Adrenal gland (tissue), 9 donors: ENCODE measurements at regions not wholly inside any gene's neighbourhood (a gene's known extent, or its start where the extent isn't known, plus 50 kb on each side); places are given as distances from the start of the nearest gene placed in this dataset.

Experiments
- DNase-seq, 7 donors: peaks; one replicate each; pipeline ENCODE4 v3.0.0-alpha.2; 2019 to 2020
- H3K27ac ChIP-seq, 5 donors: fragments of 200-600 bp; sonication (generic) in 4 of 5; 1 replicate in 3 of 5; 2 replicates in 2 of 5; pipeline versions ENCODE4 v1.5.1 to v1.8.0; 2016 to 2020; ENCODE audit warnings: mild to moderate bottlenecking in 1 of 5
- H3K27me3 ChIP-seq: fragments of 200-600 bp; 2 replicates; pipeline ENCODE4 v1.8.0; 2021
- H3K36me3 ChIP-seq, 2 donors: fragments of 200-600 bp; replicated peaks in 1 of 2; 1 replicate in 1 of 2; 2 replicates in 1 of 2; pipeline versions ENCODE4 v1.5.1 to v1.8.0; 2018 to 2022
- H3K4me1 ChIP-seq, 2 donors: fragments of 200-600 bp; replicated peaks in 1 of 2; 1 replicate in 1 of 2; 2 replicates in 1 of 2; pipeline versions ENCODE4 v1.5.1 to v1.8.0; 2018 to 2021
- H3K4me3 ChIP-seq, 4 donors: fragments of 200-600 bp; sonication (generic) in 3 of 4; one replicate each; pipeline ENCODE4 v1.5.1; 2016 to 2018
- H3K9me3 ChIP-seq, 3 donors: fragments of 200-600 bp; sonication (generic) in 1 of 3; replicated peaks in 1 of 3; 1 replicate in 2 of 3; 2 replicates in 1 of 3; pipeline versions ENCODE4 v1.5.1 to v1.8.0; 2016 to 2021
- POLR2A ChIP-seq, 2 donors: fragments of 450-650 bp; IDR thresholded peaks; one replicate each; pipeline ENCODE4 v1.6.1; 2017; ENCODE audit warnings: antibody characterized with exemption in 2 of 2, mild to moderate bottlenecking in 2 of 2, moderate library complexity in 1 of 2
- WGBS, 4 donors: extraction: QIAGEN DNeasy Blood & Tissue Kit in 2 of 4; methylation state at CpG; one replicate each; pipeline versions ENCODE4 v1.1.5 to v1.1.7; 2013 to 2017; 5-methylcytosine and 5-hydroxymethylcytosine counted together
- intact Hi-C, 2 donors: fragments of 100-400 bp; cut with DNase I; formaldehyde crosslinking; loops; one replicate each; pipeline versions ENCODE4 v1.14.1 to v1.15.0; 2022 to 2023
- TF ChIP-seq, protein P1 (sequence below), 6 experiments: fragments of 450-650 bp in 4 of 6; fragments of 200-600 bp in 2 of 6; sonication (generic) in 1 of 6; IDR thresholded peaks; 1 replicate in 5 of 6; 2 replicates in 1 of 6; pipeline versions ENCODE4 v1.5.1 to v1.8.0; 2016 to 2021; ENCODE audit warnings: antibody characterized with exemption in 6 of 6, mild to moderate bottlenecking in 2 of 6, moderate library complexity in 1 of 6
- donor health status: healthy with polysubstance abuse.
- donor health status: Bipolar disorder and iron deficiency.
- donor health status: DM: yes; HTN: yes; CAD: no.
- donor health status: DM: no; HTN: no; CAD: no.
- donor health status: DM: no; HTN: no; CAD: no.

- Histone ChIP-seq H3K27ac (no peak overlapping the region), H3K4me3 (no peak overlapping the region), H3K9me3 (no peaks in the 10 kb centered on the region), H3K36me3 (no peaks in the 10 kb centered on the region), H3K4me1 (no peaks in the 10 kb centered on the region), H3K27me3 (no peaks in the 10 kb centered on the region)
- DNase-seq, result no peak
- 89 to 94% (median 91%) methylated on average over 5 of the region's 5 CpGs for WGBS, 4 donors
- TF ChIP-seq, protein P1, sequence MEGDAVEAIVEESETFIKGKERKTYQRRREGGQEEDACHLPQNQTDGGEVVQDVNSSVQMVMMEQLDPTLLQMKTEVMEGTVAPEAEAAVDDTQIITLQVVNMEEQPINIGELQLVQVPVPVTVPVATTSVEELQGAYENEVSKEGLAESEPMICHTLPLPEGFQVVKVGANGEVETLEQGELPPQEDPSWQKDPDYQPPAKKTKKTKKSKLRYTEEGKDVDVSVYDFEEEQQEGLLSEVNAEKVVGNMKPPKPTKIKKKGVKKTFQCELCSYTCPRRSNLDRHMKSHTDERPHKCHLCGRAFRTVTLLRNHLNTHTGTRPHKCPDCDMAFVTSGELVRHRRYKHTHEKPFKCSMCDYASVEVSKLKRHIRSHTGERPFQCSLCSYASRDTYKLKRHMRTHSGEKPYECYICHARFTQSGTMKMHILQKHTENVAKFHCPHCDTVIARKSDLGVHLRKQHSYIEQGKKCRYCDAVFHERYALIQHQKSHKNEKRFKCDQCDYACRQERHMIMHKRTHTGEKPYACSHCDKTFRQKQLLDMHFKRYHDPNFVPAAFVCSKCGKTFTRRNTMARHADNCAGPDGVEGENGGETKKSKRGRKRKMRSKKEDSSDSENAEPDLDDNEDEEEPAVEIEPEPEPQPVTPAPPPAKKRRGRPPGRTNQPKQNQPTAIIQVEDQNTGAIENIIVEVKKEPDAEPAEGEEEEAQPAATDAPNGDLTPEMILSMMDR (IDR thresholded peaks at IDR 0.05), result no peak
- intact Hi-C loops, result no loop called here
Observed at GRCh38 chr13:40075281-40075680, 419.8 kb downstream of the COG6 start.

GRCh38 chr13:40076765-40077362 is 421.4 kb downstream of the COG6 start:
- TF ChIP-seq, protein P1 (IDR thresholded peaks at IDR 0.05), result no peak
- TF ChIP-seq POLR2A (IDR thresholded peaks at IDR 0.05), result no peak
- intact Hi-C loops, result no loop called here
- no peaks in the 10 kb centered on the region for H3K4me1 ChIP-seq
- H3K9me3 ChIP-seq, result no peaks in the 10 kb centered on the region
- 89 to 91% (median 90%) methylated on average over 3 of the region's 3 CpGs for WGBS, 4 donors
- no peak overlapping the region for H3K4me3 ChIP-seq
- DNase-seq, result no peak
- H3K36me3 ChIP-seq, result no peaks in the 10 kb centered on the region
- no peak overlapping the region for H3K27ac ChIP-seq
- H3K27me3 ChIP-seq, result no peaks in the 10 kb centered on the region

- H3K4me3 ChIP-seq, result no peak overlapping the region
- no peak for TF ChIP-seq POLR2A (IDR thresholded peaks at IDR 0.05)
- TF ChIP-seq, protein P1 (IDR thresholded peaks at IDR 0.05), result no peak
- intact Hi-C loops, result no loop called here
- no peaks in the 10 kb centered on the region for H3K9me3 ChIP-seq
- H3K4me1 ChIP-seq, result peaks cover 0 to 2% of the 10 kb centered on the region in 2 donors
- no peak overlapping the region for H3K27ac ChIP-seq
- H3K27me3 ChIP-seq, result no peaks in the 10 kb centered on the region
- DNase-seq, result no peak
- WGBS, 4 donors, result 92 to 97% (median 95%) methylated on average over 9 of the region's 9 CpGs
- no peaks in the 10 kb centered on the region for H3K36me3 ChIP-seq
Observed at GRCh38 chr13:40077396-40078027, 422.1 kb downstream of the COG6 start.

DNA sequence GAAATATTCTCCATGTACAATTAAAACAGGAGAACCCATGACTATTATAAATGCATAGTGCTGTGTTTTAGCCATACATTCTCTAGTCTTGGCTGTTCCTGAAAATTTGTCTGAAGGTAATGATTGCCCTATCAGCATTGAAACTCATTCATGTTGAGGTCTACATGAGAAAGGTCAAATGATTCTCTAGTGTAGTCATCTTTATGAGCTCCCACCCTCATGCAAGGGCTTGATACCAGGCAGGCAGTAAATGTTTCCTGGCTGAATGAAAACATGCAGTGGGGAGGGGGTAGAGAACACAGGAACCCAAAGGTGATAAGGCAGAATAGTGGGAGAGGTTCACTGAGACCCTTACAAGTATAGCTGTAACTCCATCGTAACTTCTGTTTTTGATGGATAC is 424.3 kb downstream of the COG6 start:
- intact Hi-C loops, result no loop called here
- TF ChIP-seq POLR2A (IDR thresholded peaks at IDR 0.05), result no peak
- TF ChIP-seq, protein P1 (IDR thresholded peaks at IDR 0.05), result no peak
- Histone ChIP-seq H3K36me3 (no peaks in the 10 kb centered on the region), H3K9me3 (no peaks in the 10 kb centered on the region), H3K4me3 (no peak overlapping the region), H3K27ac (no peak overlapping the region), H3K4me1 (peaks cover 0 to 3% of the 10 kb centered on the region in 2 donors), H3K27me3 (no peaks in the 10 kb centered on the region)
- WGBS, 4 donors, result 94 to 100% (median 98%) methylated on average over 1 of the region's 1 CpG
- DNase-seq, result no peak
